Body of pancreas (tissue), 4 donors: ENCODE measurements at regions not wholly inside any gene's neighbourhood (a gene's known extent, or its start where the extent isn't known, plus 50 kb on each side); places are given as distances from the start of the nearest gene placed in this dataset.

Experiments used
- POLR2A ChIP-seq, 3 donors: fragments of 450-650 bp; IDR thresholded peaks; one replicate each; pipeline ENCODE4 v1.6.1; 2016; ENCODE audit warnings: antibody characterized with exemption in 3 of 3, mild to moderate bottlenecking in 2 of 3
- TF ChIP-seq, protein P1 (sequence below), 7 experiments: fragments of 450-650 bp in 4 of 7; fragments of 200-600 bp in 3 of 7; sonication (generic) in 3 of 7; IDR thresholded peaks; one replicate each; pipeline ENCODE4 v1.5.1; 2016 to 2019; ENCODE audit warnings: antibody characterized with exemption in 7 of 7

DNA sequence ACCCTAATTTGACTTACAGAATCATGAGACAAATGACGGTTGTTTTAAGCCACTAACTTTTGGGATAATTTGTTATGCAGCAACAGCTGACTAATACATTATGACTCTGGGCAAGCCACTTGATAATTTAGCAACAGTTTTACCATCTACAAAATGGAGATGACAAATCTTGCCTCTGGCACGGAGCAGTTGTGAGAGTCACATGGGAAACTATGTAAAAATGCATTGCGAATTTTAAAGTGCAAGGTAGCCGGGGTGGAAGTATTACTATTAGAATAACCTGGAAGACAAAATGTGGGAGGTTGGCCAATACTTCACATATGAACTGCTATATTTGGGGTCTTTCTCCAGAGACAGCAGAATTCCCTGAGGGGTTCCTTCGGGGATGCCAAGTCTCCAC lies 328.7 kb downstream of the CTTN start:
- TF ChIP-seq, protein P1, sequence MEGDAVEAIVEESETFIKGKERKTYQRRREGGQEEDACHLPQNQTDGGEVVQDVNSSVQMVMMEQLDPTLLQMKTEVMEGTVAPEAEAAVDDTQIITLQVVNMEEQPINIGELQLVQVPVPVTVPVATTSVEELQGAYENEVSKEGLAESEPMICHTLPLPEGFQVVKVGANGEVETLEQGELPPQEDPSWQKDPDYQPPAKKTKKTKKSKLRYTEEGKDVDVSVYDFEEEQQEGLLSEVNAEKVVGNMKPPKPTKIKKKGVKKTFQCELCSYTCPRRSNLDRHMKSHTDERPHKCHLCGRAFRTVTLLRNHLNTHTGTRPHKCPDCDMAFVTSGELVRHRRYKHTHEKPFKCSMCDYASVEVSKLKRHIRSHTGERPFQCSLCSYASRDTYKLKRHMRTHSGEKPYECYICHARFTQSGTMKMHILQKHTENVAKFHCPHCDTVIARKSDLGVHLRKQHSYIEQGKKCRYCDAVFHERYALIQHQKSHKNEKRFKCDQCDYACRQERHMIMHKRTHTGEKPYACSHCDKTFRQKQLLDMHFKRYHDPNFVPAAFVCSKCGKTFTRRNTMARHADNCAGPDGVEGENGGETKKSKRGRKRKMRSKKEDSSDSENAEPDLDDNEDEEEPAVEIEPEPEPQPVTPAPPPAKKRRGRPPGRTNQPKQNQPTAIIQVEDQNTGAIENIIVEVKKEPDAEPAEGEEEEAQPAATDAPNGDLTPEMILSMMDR (IDR thresholded peaks at IDR 0.05): no peak
- no peak for TF ChIP-seq POLR2A (IDR thresholded peaks at IDR 0.05)
